SH-SY5Y (cell line): ENCODE measurements at regions not wholly inside any gene's neighbourhood (a gene's known extent, or its start where the extent isn't known, plus 50 kb on each side); places are given as distances from the start of the nearest gene placed in this dataset.
A peak's percentile ranks its signal among the peaks of the same experiment; 100 is the strongest.

ENCODE experiments used
- GATA2 ChIP-seq: IDR thresholded peaks from 2 replicates; pipeline ENCODE4 v1.6.1; 2011; ENCODE audit warnings: mild to moderate bottlenecking, low read depth, low read length
- GATA3 ChIP-seq: IDR thresholded peaks from 2 replicates; pipeline ENCODE4 v1.6.1; 2011; ENCODE audit warnings: low read depth, mild to moderate bottlenecking, low read length, moderate library complexity

GRCh38 chr1:228863776-228864175 is 128.5 kb downstream of the RHOU start:
- no peak for TF ChIP-seq GATA2
- no peak for TF ChIP-seq GATA3

- TF ChIP-seq GATA2 (no peak), GATA3 (no peak)
These were observed 130.5 kb downstream of the RHOU start for GRCh38 chr1:228865627-228866330.

- no peak for TF ChIP-seq GATA2
- TF ChIP-seq GATA3 = no peak
These were observed 131.2 kb downstream of the RHOU start for GRCh38 chr1:228866468-228866867.

- TF ChIP-seq GATA2 (peak; percentile 93), GATA3 (peak; percentile 79)
These were observed 132.1 kb downstream of the RHOU start for GRCh38 chr1:228867108-228867950.

- peak; percentile 4; the same call in 1 of the 2 replicates for TF ChIP-seq GATA2
- TF ChIP-seq GATA3 = no peak
These were observed 132.9 kb downstream of the RHOU start for GRCh38 chr1:228867951-228868730.

- TF ChIP-seq GATA2 = no peak
- no peak for TF ChIP-seq GATA3
These were observed 133.4 kb downstream of the RHOU start for GRCh38 chr1:228868731-228869024.

GRCh38 chr1:228869312-228869824 is 134.1 kb downstream of the RHOU start:
- TF ChIP-seq GATA2 (no peak), GATA3 (no peak)

- TF ChIP-seq GATA2 = no peak
- TF ChIP-seq GATA3 = no peak
These were observed 134.9 kb downstream of the RHOU start for GRCh38 chr1:228870041-228870713.

- TF ChIP-seq GATA3 (peak; percentile 92), GATA2 (peak; percentile 96)
These were observed 136.2 kb downstream of the RHOU start for GRCh38 chr1:228871314-228872061.

GRCh38 chr1:228872080-228872479 is 136.8 kb downstream of the RHOU start:
- TF ChIP-seq GATA3 = 0 out of 2 replicates have a peak, but pooled peaks have one; percentile 34
- TF ChIP-seq GATA2 = no peak

GRCh38 chr1:228873709-228874108 is 138.4 kb downstream of the RHOU start:
- TF ChIP-seq GATA2 = no peak
- no peak for TF ChIP-seq GATA3

- TF ChIP-seq GATA2 = no peak
- no peak for TF ChIP-seq GATA3
These were observed 140.5 kb downstream of the RHOU start for GRCh38 chr1:228875741-228876140.

GRCh38 chr1:228876187-228876586 is 140.9 kb downstream of the RHOU start:
- TF ChIP-seq GATA2 (no peak), GATA3 (no peak)
